OCI-LY3 (cell line): ENCODE measurements at regions not wholly inside any gene's neighbourhood (a gene's known extent, or its start where the extent isn't known, plus 50 kb on each side); places are given as distances from the start of the nearest gene placed in this dataset.
"Not testable (repeated sequence)": the region's sequence is repeated elsewhere in the genome, so short reads cannot be mapped to it uniquely, and the experiment has no call there.

Experiments used
- H2AFZ ChIP-seq: fragments of 200-600, 300-600 bp; shearing (Covaris generic); 2 replicates; pipeline ENCODE4 v1.6.0; 2014; ENCODE audit warnings: antibody characterized with exemption, low read depth, low read length
- H3K27ac ChIP-seq: fragments of 200-600, 300-600 bp; sonication (generic); 2 replicates; pipeline ENCODE4 v1.5.1; 2014; ENCODE audit warnings: mild to moderate bottlenecking, low read length, moderate library complexity, mixed read lengths
- H3K27me3 ChIP-seq: fragments of 200-600, 300-600 bp; sonication (generic); 2 replicates; pipeline ENCODE4 v1.6.1; 2014; ENCODE audit warnings: low read depth, low read length, mixed read lengths
- H3K36me3 ChIP-seq: fragments of 200-600, 300-600 bp; sonication (generic); replicated peaks from 2 replicates; pipeline ENCODE3; 2014; ENCODE audit warnings: low read depth, low read length, mixed read lengths
- H3K4me1 ChIP-seq: fragments of 300-600, 200-600 bp; sonication (generic); 2 replicates; pipeline ENCODE4 v1.6.1; 2014; ENCODE audit warnings: low read length, mixed read lengths
- H3K4me2 ChIP-seq: fragments of 200-600, 300-600 bp; sonication (generic); 2 replicates; pipeline ENCODE4 v1.6.1; 2014; ENCODE audit warnings: low read length, mixed read lengths
- H3K4me3 ChIP-seq: fragments of 300-600, 200-600 bp; sonication (generic); 2 replicates; pipeline ENCODE4 v1.5.1; 2014; ENCODE audit warnings: antibody characterized with exemption, mild to moderate bottlenecking, low read length, moderate library complexity
- H3K79me2 ChIP-seq: fragments of 300-600, 200-600 bp; shearing (Covaris generic); 2 replicates; pipeline ENCODE4 v1.6.1; 2014; ENCODE audit warnings: mild to moderate bottlenecking, low read length, mixed read lengths
- H3K9ac ChIP-seq: fragments of 300-600, 200-600 bp; shearing (Covaris generic); 2 replicates; pipeline ENCODE4 v1.6.0; 2014; ENCODE audit warnings: mild to moderate bottlenecking, low read length, moderate library complexity
- H3K9me3 ChIP-seq: fragments of 200-600, 300-600 bp; shearing (Covaris generic); 2 replicates; pipeline ENCODE4 v1.6.1; 2014; ENCODE audit warnings: low read length, mixed read lengths; ENCODE audit not compliant: insufficient read depth
- H4K20me1 ChIP-seq: fragments of 200-600, 300-600 bp; sonication (generic); 2 replicates; pipeline ENCODE4 v1.6.1; 2016; ENCODE audit warnings: low read length, mixed read lengths; ENCODE audit not compliant: insufficient read depth
- CTCF ChIP-seq: fragments of 200-600, 300-600 bp; sonication (generic); IDR thresholded peaks from 2 replicates; pipeline ENCODE4 v1.5.1; 2014; ENCODE audit warnings: antibody characterized with exemption, low read length, low read depth
- EZH2phosphoT487 ChIP-seq: fragments of 200-600 bp; shearing (Covaris generic); IDR thresholded peaks from 2 replicates; pipeline ENCODE4 v1.6.1; 2018; ENCODE audit warnings: antibody characterized with exemption, mixed run types, low read depth

GRCh38 chr14:53715193-53715721, 241.4 kb downstream of the BMP4 start:
- Histone ChIP-seq H3K9ac (no peak overlapping the region), H3K4me3 (no peak overlapping the region), H3K79me2 (no peaks in the 10 kb centered on the region), H3K4me1 (no peaks in the 10 kb centered on the region), H2AFZ (no peak overlapping the region), H4K20me1 (no peaks in the 10 kb centered on the region), H3K27ac (no peak overlapping the region), H3K9me3 (no peaks in the 10 kb centered on the region), H3K4me2 (no peak overlapping the region), H3K27me3 (no peaks in the 10 kb centered on the region), H3K36me3 (no peaks in the 10 kb centered on the region)
- TF ChIP-seq EZH2phosphoT487 (no peak), CTCF (no peak)

- H3K4me2 ChIP-seq = no peak overlapping the region
- no peak overlapping the region for H3K4me3 ChIP-seq
- no peaks in the 10 kb centered on the region for H3K9me3 ChIP-seq
- no peaks in the 10 kb centered on the region for H4K20me1 ChIP-seq
- no peaks in the 10 kb centered on the region for H3K79me2 ChIP-seq
- no peak overlapping the region for H3K27ac ChIP-seq
- TF ChIP-seq EZH2phosphoT487 (no peak), CTCF (no peak)
- H2AFZ ChIP-seq = no peak overlapping the region
- H3K9ac ChIP-seq = no peak overlapping the region
- no peaks in the 10 kb centered on the region for H3K36me3 ChIP-seq
- H3K4me1 ChIP-seq = no peaks in the 10 kb centered on the region
- no peaks in the 10 kb centered on the region for H3K27me3 ChIP-seq
Measured at GRCh38 chr14:53714495-53715192, 242.0 kb downstream of the BMP4 start.

DNA sequence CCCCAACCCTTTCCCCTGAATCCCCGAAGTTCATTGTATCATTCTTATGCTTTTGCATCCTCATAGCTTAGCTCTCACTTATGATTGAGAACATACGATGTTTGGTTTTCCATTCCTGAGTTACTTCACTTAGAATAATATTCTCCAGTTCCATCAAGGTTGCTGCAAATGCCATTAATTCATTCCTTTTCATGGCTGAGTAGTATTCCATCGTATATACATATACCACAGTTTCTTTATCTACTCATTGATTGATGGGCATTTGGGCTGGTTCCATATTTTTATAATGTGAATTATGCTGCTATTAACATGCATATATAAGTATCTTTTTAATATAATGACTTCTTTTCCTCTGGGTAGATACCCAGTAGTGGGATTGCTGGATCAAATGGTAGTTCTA, 243.7 kb downstream of the BMP4 start:
- not testable (repeated sequence) for H3K36me3 ChIP-seq, H3K4me1 ChIP-seq, H2AFZ ChIP-seq

GRCh38 chr14:53711205-53711604, 245.4 kb downstream of the BMP4 start:
- TF ChIP-seq CTCF (no peak), EZH2phosphoT487 (no peak)
- H3K4me1 ChIP-seq = no peaks in the 10 kb centered on the region
- no peak overlapping the region for H2AFZ ChIP-seq
- no peaks in the 10 kb centered on the region for H4K20me1 ChIP-seq
- H3K27ac ChIP-seq = no peak overlapping the region
- no peaks in the 10 kb centered on the region for H3K36me3 ChIP-seq
- H3K9me3 ChIP-seq = no peaks in the 10 kb centered on the region
- no peak overlapping the region for H3K4me3 ChIP-seq
- no peaks in the 10 kb centered on the region for H3K27me3 ChIP-seq
- H3K9ac ChIP-seq = no peak overlapping the region
- no peaks in the 10 kb centered on the region for H3K79me2 ChIP-seq
- no peak overlapping the region for H3K4me2 ChIP-seq

More for the DNA sequence above, 243.7 kb downstream of the BMP4 start:
- not testable (repeated sequence) for H3K79me2 ChIP-seq, H4K20me1 ChIP-seq, H3K4me3 ChIP-seq, H3K9me3 ChIP-seq, H3K27me3 ChIP-seq, H3K9ac ChIP-seq, H3K4me2 ChIP-seq, H3K27ac ChIP-seq
